ENCODE measurements at regions not wholly inside any gene's neighbourhood (a gene's known extent, or its start where the extent isn't known, plus 50 kb on each side); places are given as distances from the start of the nearest gene placed in this dataset.
A peak's percentile ranks its signal among the peaks of the same experiment; 100 is the strongest.
"Not testable (repeated sequence)": the region's sequence is repeated elsewhere in the genome, so short reads cannot be mapped to it uniquely, and the experiment has no call there.

GRCh38 chr3:127071597-127072001 is 88.7 kb downstream of the PLXNA1 start:
- no peak for DNase-seq (ENCODE audit: low spot score)

- no peak for DNase-seq (ENCODE audit: low spot score)
Observed at GRCh38 chr3:127072221-127072771, 89.4 kb downstream of the PLXNA1 start.

- no peak for DNase-seq (ENCODE audit: low spot score)
Observed at GRCh38 chr3:127072971-127073783, 90.3 kb downstream of the PLXNA1 start.

GRCh38 chr3:127073941-127074820 is 91.3 kb downstream of the PLXNA1 start:
- no peak for DNase-seq (ENCODE audit: low spot score)

GRCh38 chr3:127074900-127075360 is 92.0 kb downstream of the PLXNA1 start:
- DNase-seq (ENCODE audit: low spot score): peak; percentile 67

- DNase-seq (ENCODE audit: low spot score): not testable (repeated sequence)
Observed at GRCh38 chr3:127076166-127076992, 93.5 kb downstream of the PLXNA1 start.

GRCh38 chr3:127077068-127077467 is 94.2 kb downstream of the PLXNA1 start:
- no peak for DNase-seq (ENCODE audit: low spot score)

GRCh38 chr3:127077505-127078064 is 94.7 kb downstream of the PLXNA1 start:
- DNase-seq (ENCODE audit: low spot score): no peak

- no peak for DNase-seq (ENCODE audit: low spot score)
Observed at GRCh38 chr3:127078626-127079025, 95.7 kb downstream of the PLXNA1 start.

- peak; percentile 46 for DNase-seq (ENCODE audit: low spot score)
Observed at GRCh38 chr3:127079211-127079610, 96.3 kb downstream of the PLXNA1 start.

GRCh38 chr3:127081001-127081720 is 98.2 kb downstream of the PLXNA1 start:
- no peak for DNase-seq (ENCODE audit: low spot score)

GRCh38 chr3:127082066-127082465 is 99.2 kb downstream of the PLXNA1 start:
- no peak for DNase-seq (ENCODE audit: low spot score)

- DNase-seq (ENCODE audit: low spot score): no peak
Observed at GRCh38 chr3:127083778-127084397, 101.0 kb downstream of the PLXNA1 start.

- DNase-seq (ENCODE audit: low spot score): no peak
Observed at GRCh38 chr3:127084401-127084990, 101.6 kb downstream of the PLXNA1 start.

GRCh38 chr3:127085576-127085975 is 102.7 kb downstream of the PLXNA1 start:
- no peak for DNase-seq (ENCODE audit: low spot score)

- DNase-seq (ENCODE audit: low spot score): not testable (repeated sequence)
Observed at GRCh38 chr3:127086591-127086990, 103.7 kb downstream of the PLXNA1 start.

- DNase-seq (ENCODE audit: low spot score): no peak
Observed at GRCh38 chr3:127087441-127087840, 104.5 kb downstream of the PLXNA1 start.

GRCh38 chr3:127088511-127089351 is 104.2 kb upstream of the PRR23E start:
- DNase-seq (ENCODE audit: low spot score): no peak

All from germinal center (tissue), 1 donor.